ENCODE measurements at regions not wholly inside any gene's neighbourhood (a gene's known extent, or its start where the extent isn't known, plus 50 kb on each side); places are given as distances from the start of the nearest gene placed in this dataset.

DNA sequence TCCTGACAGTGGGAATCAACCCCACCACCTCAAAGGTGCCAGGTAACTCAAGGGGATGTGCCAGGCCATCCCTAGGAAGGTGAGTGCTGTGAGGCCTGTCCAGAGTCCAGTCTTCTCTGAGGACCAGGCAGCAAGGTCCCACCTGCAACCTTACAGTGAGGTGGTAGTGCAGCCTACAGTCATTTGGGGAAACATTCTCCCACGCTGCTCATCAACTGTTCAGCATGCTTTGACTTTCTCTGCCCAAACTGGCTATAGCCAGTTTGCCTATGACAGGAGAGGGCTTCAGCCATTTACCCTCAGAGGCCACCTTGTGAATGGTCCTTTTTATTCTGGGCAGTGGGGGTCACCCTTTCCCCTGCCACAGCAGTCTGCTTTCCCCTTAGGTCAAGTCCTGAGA, 81.9 kb downstream of the ATPSCKMT start (continued):
- TF ChIP-seq BCLAF1 (IDR thresholded peaks at IDR 0.05), result no peak
- TF ChIP-seq KDM6A (CRISPR knock-in tag; IDR thresholded peaks at IDR 0.05; ENCODE audit: low read depth), result no peak

DNA sequence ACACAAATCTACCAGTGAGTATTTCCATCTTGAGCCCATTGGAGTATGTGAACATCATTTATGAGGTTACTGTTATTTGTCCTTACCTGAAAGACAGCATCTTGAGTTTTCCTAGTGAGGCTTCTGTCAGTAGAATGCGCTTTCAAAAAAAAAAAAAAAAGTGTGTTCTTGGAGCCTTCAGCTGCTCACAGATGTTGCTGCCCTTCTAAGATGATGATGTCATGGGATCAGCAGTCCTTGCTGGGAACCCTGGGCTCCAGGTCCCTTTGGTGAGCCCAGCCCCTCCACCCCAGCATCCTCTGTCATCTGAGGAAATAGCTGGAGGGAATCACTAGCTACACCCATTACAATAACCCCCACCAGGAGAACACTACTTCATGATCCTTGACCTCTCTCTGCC, 83.3 kb downstream of the ATPSCKMT start:
- H3K4me1 ChIP-seq (ENCODE audit: insufficient read depth, low read length), result no peaks in the 10 kb centered on the region
- H3K9ac ChIP-seq (ENCODE audit: insufficient read depth, low read depth, low read length), result no peak overlapping the region
- ChIA-PET CTCF (ENCODE audit: low intra/inter-chr PET ratio, low total read pairs) (no interaction called here), POLR2A (no interaction called here)
- intact Hi-C loops (cut with micrococcal nuclease; ENCODE audit: unreplicated experiment), result no loop called here
- peaks cover 18% of the 10 kb centered on the region for H3K9me3 ChIP-seq (ENCODE audit: low read length)
- no peak overlapping the region for H3K27ac ChIP-seq (ENCODE audit: extremely low read length, insufficient read depth, low read length)
- FAIRE-seq, result no peak
- no peak overlapping the region for H3K4me3 ChIP-seq (replicated peaks in 1 of 3; ENCODE audit: insufficient read depth in 1 of 3, low read depth in 2 of 3, low read length in 3 of 3)
- BruUV-seq (replicated peaks), result no TSS peak
- H3K27me3 ChIP-seq (ENCODE audit: control insufficient read depth in 1 of 2, insufficient read depth in 2 of 2, low read length in 2 of 2), result no peaks in the 10 kb centered on the region
- no peaks in the 10 kb centered on the region for H3K36me3 ChIP-seq (replicated peaks in 1 of 2; ENCODE audit: control insufficient read depth in 1 of 2, insufficient read depth in 2 of 2, low read length in 2 of 2)
- no peak overlapping the region for H3K4me2 ChIP-seq (ENCODE audit: low read depth, low read length)
- H4K20me1 ChIP-seq (ENCODE audit: insufficient read depth, low read length), result no peaks in the 10 kb centered on the region
- H2AFZ ChIP-seq (ENCODE audit: low read length), result no peak overlapping the region
- WGBS (ENCODE audit: low lambda C conversion rate), result 41% methylated on average over 1 of the region's 1 CpG
- H3K79me2 ChIP-seq (ENCODE audit: insufficient read depth, low read length), result no peaks in the 10 kb centered on the region
- no peak for ATAC-seq
- TF ChIP-seq CEBPG (CRISPR knock-in tag; IDR thresholded peaks at IDR 0.05) (no peak), ATF7 (IDR thresholded peaks at IDR 0.05) (peak; percentile 77), ATF7 (CRISPR knock-in tag; IDR thresholded peaks at IDR 0.05) (no peak)
- in situ Hi-C loops (cut with HindIII; ENCODE audit: extremely low pct_ligation_motif_present, low pct_unique_long_range_greater_than_20kb), result no loop called here
- no peak for DNase-seq (ENCODE audit: low spot score)

DNA sequence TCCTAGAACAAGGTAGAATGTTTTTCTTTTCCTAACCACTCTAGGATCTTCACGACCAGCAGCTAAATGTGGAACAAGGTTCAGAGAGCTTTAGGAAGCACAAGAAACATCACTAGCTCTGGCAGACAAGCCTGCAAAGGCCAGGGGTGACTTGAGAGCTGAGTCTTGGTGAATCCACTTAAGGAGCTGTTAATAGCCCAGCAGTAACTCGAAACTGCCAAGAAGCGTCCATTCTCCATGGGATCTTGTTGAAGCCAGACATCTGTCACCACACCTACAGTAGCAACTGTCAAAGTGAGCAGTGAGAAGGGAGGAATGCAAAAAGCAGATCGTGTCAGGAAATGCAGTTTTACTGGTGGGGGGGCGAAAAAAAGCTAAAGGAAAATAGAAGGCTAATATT, 87.2 kb downstream of the ATPSCKMT start:
- Histone ChIP-seq H3K9ac (ENCODE audit: insufficient read depth, low read depth, low read length) (no peak overlapping the region), H3K4me3 (replicated peaks in 1 of 3; ENCODE audit: insufficient read depth in 1 of 3, low read depth in 2 of 3, low read length in 3 of 3) (no peak overlapping the region), H3K27me3 (ENCODE audit: control insufficient read depth in 1 of 2, insufficient read depth in 2 of 2, low read length in 2 of 2) (no peaks in the 10 kb centered on the region), H2AFZ (ENCODE audit: low read length) (no peak overlapping the region), H4K20me1 (ENCODE audit: insufficient read depth, low read length) (no peaks in the 10 kb centered on the region), H3K36me3 (replicated peaks in 1 of 2; ENCODE audit: control insufficient read depth in 1 of 2, insufficient read depth in 2 of 2, low read length in 2 of 2) (no peaks in the 10 kb centered on the region), H3K4me2 (ENCODE audit: low read depth, low read length) (no peak overlapping the region), H3K27ac (ENCODE audit: extremely low read length, insufficient read depth, low read length) (no peak overlapping the region), H3K79me2 (ENCODE audit: insufficient read depth, low read length) (no peaks in the 10 kb centered on the region), H3K9me3 (ENCODE audit: low read length) (peaks cover 18% of the 10 kb centered on the region), H3K4me1 (ENCODE audit: insufficient read depth, low read length) (peaks cover 9% of the 10 kb centered on the region)
- CTCF ChIA-PET (ENCODE audit: low intra/inter-chr PET ratio, low total read pairs), result no interaction called here
- WGBS (ENCODE audit: low lambda C conversion rate), result 4% methylated on average over 5 of the region's 5 CpGs
- intact Hi-C loops (cut with micrococcal nuclease; ENCODE audit: unreplicated experiment) (no loop called here), in situ Hi-C loops (cut with HindIII; ENCODE audit: extremely low pct_ligation_motif_present, low pct_unique_long_range_greater_than_20kb) (no loop called here)
- FAIRE-seq (no peak), ATAC-seq (no peak), DNase-seq (ENCODE audit: low spot score) (no peak)
- no TSS peak for BruUV-seq (replicated peaks)
- POLR2A ChIA-PET, result no interaction called here
- no peak for TF ChIP-seq HDAC6 (IDR thresholded peaks at IDR 0.05; ENCODE audit: low read depth, low read length)
- TF ChIP-seq, protein P1, sequence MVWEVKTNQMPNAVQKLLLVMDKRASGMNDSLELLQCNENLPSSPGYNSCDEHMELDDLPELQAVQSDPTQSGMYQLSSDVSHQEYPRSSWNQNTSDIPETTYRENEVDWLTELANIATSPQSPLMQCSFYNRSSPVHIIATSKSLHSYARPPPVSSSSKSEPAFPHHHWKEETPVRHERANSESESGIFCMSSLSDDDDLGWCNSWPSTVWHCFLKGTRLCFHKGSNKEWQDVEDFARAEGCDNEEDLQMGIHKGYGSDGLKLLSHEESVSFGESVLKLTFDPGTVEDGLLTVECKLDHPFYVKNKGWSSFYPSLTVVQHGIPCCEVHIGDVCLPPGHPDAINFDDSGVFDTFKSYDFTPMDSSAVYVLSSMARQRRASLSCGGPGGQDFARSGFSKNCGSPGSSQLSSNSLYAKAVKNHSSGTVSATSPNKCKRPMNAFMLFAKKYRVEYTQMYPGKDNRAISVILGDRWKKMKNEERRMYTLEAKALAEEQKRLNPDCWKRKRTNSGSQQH (CRISPR knock-in tag; IDR thresholded peaks at IDR 0.05; ENCODE audit: low read depth), result no peak
- TF ChIP-seq MBD4 (IDR thresholded peaks at IDR 0.05; ENCODE audit: borderline replicate concordance, low read length), result no peak
- TF ChIP-seq ZNF879 (CRISPR knock-in tag; IDR thresholded peaks at IDR 0.05), result no peak
- no peak for TF ChIP-seq ZNF441 (CRISPR knock-in tag; IDR thresholded peaks at IDR 0.05; ENCODE audit: borderline replicate concordance)
- no peak for TF ChIP-seq ZGPAT (CRISPR knock-in tag; IDR thresholded peaks at IDR 0.05)
- TF ChIP-seq AKAP8 (CRISPR knock-in tag; IDR thresholded peaks at IDR 0.05), result no peak
- TF ChIP-seq U2AF1 (optimal IDR thresholded peaks at IDR 0.05; ENCODE audit: low read depth, low read length), result no peak
- TF ChIP-seq ZNF790 (CRISPR knock-in tag; IDR thresholded peaks at IDR 0.05; ENCODE audit: borderline replicate concordance), result no peak
- no peak for TF ChIP-seq DR1 (CRISPR knock-in tag; IDR thresholded peaks at IDR 0.05)
